Hepatocyte (in vitro differentiated cells): ENCODE measurements at regions not wholly inside any gene's neighbourhood (a gene's known extent, or its start where the extent isn't known, plus 50 kb on each side); places are given as distances from the start of the nearest gene placed in this dataset.

ENCODE experiments used
- CTCF ChIP-seq: fragments of 200-600 bp; sonication (generic); IDR thresholded peaks from 2 replicates; pipeline ENCODE4 v1.5.1; 2016; ENCODE audit warnings: antibody characterized with exemption, mild to moderate bottlenecking; ENCODE audit not compliant: poor library complexity
- EZH2phosphoT487 ChIP-seq: fragments of 200-600 bp; sonication (generic); IDR thresholded peaks from one replicate; pipeline ENCODE4 v1.6.1; 2018; ENCODE audit warnings: antibody characterized with exemption, mild to moderate bottlenecking, low read depth, moderate library complexity; ENCODE audit not compliant: unreplicated experiment, severe bottlenecking

GRCh38 chr14:58914279-58914855 lies 274.1 kb upstream of the DAAM1 start:
- TF ChIP-seq CTCF (no peak), EZH2phosphoT487 (no peak)
